B cell (primary cell): ENCODE measurements at regions not wholly inside any gene's neighbourhood (a gene's known extent, or its start where the extent isn't known, plus 50 kb on each side); places are given as distances from the start of the nearest gene placed in this dataset.

Experiments
- CTCF ChIP-seq: fragments of 200-600 bp; IDR thresholded peaks from one replicate; pipeline ENCODE4 v1.8.0; 2022; ENCODE audit warnings: antibody characterized with exemption, mild to moderate bottlenecking
- EZH2 ChIP-seq: IDR thresholded peaks from 2 replicates; pipeline ENCODE4 v1.6.1; 2012; ENCODE audit warnings: borderline replicate concordance, low read depth, mild to moderate bottlenecking, moderate library complexity, low read length; ENCODE audit not compliant: insufficient read depth, poor library complexity, severe bottlenecking

DNA sequence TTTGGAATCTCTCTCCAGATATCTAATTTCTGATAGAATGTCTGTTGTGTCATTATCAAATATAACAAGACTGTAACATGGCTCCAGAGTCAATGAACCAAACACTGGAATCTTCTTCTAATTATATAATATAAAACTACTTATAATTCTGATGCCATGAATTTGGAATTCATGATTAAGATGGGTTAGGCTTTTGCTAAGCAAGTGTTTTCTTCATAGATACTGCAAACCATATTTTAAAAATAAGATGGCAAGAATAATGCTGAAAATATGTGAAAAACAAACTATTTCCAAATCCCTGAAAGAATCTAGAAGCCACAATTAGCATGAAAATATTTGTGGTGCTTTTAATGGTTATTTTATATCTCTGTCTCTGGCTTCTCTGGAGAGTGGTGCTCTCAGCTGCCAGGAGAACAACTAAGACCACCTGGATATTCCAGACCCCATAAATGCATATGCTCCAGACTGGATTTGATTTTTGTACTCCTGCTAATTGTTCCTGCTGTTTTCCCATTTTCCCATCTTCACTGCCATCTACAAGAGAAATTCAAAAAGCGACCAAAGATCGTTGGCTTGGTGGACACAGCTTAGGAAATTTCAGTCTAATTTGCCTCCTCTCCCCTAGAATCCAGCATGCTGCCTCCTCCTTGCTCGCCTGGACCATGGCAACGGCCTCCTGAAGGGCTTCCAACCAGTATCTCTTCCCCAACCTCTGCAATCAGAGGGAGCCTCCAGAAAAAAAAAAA lies 418.9 kb downstream of the SETD4 start:
- TF ChIP-seq CTCF: no peak
- no peak for TF ChIP-seq EZH2
